ENCODE measurements at regions not wholly inside any gene's neighbourhood (a gene's known extent, or its start where the extent isn't known, plus 50 kb on each side); places are given as distances from the start of the nearest gene placed in this dataset.

- TF ChIP-seq FOXM1 (IDR thresholded peaks at IDR 0.05; ENCODE audit: low read depth) (no peak), TCF12 (IDR thresholded peaks at IDR 0.05) (no peak), RCOR1 (IDR thresholded peaks at IDR 0.05; ENCODE audit: low read length) (no peak), TAF1 (IDR thresholded peaks at IDR 0.05; ENCODE audit: borderline replicate concordance, low read depth, low read length) (no peak), RAD21 (IDR thresholded peaks at IDR 0.05; ENCODE audit: low read length) (no peak)
Measured at GRCh38 chr12:92215358-92215757, 69.7 kb upstream of the BTG1 start.
